ENCODE measurements at regions not wholly inside any gene's neighbourhood (a gene's known extent, or its start where the extent isn't known, plus 50 kb on each side); places are given as distances from the start of the nearest gene placed in this dataset.

DNA sequence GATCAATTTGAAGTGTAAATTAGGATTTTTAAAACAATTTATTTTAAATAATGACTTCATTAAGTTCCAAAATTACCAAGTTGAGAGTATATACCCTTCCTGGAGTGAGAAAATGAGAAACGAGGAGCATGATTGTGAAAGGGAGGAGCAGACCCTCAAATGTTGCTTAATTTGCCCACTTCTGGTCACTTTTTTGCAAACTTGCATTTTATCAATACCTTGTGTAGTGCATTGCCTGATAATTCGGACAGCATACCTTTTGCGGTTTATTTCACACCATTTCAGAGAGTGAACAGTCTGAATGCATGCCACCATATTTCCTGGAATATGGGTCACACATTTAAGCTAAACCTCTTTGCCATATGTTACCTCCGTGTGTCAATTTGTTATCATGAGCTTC lies 669.7 kb downstream of the RNF144A start:
- TF ChIP-seq YY1 (IDR thresholded peaks at IDR 0.05; ENCODE audit: insufficient read depth, insufficient read length) (no peak), SUZ12 (IDR thresholded peaks at IDR 0.05; ENCODE audit: extremely low read depth, insufficient read depth, insufficient read length) (no peak)

Data from NT2/D1 (cell line).